Breast epithelium (tissue), 4 donors: ENCODE measurements at regions not wholly inside any gene's neighbourhood (a gene's known extent, or its start where the extent isn't known, plus 50 kb on each side); places are given as distances from the start of the nearest gene placed in this dataset.
A peak's percentile ranks its signal among the peaks of the same experiment; 100 is the strongest.

Source experiments
- DNase-seq, 2 donors: peaks; one replicate each; pipeline ENCODE4 v3.0.0-alpha.2; 2019; ENCODE audit warnings: low spot score in 2 of 2
- H3K27ac ChIP-seq, 2 donors: fragments of 200-600 bp; sonication (generic) in 1 of 2; one replicate each; pipeline ENCODE4 v1.5.1; 2016 to 2019; ENCODE audit warnings: mild to moderate bottlenecking in 1 of 2
- H3K27me3 ChIP-seq, 2 donors: fragments of 200-600 bp; sonication (generic) in 1 of 2; one replicate each; pipeline versions ENCODE4 v1.5.1 to v1.6.0; 2017 to 2019; ENCODE audit warnings: control low read depth in 1 of 2, mild to moderate bottlenecking in 1 of 2
- H3K36me3 ChIP-seq: fragments of 200-600 bp; one replicate; pipeline ENCODE4 v1.5.1; 2019
- H3K4me1 ChIP-seq, 2 donors: fragments of 200-600 bp; sonication (generic); one replicate each; pipeline ENCODE4 v1.5.1; 2016 to 2019; ENCODE audit warnings: control low read depth in 1 of 2
- H3K4me3 ChIP-seq, 3 donors: fragments of 200-600 bp; sonication (generic); 1 replicate in 2 of 3; 2 replicates in 1 of 3; pipeline ENCODE4 v1.5.1; 2016 to 2019; ENCODE audit warnings: mild to moderate bottlenecking in 3 of 3, moderate library complexity in 2 of 3
- H3K9me3 ChIP-seq, 2 donors: fragments of 200-600 bp; sonication (generic) in 1 of 2; one replicate each; pipeline ENCODE4 v1.5.1; 2016 to 2019; ENCODE audit warnings: control low read depth in 1 of 2
- CTCF ChIP-seq, 3 donors: fragments of 450-650 bp; IDR thresholded peaks; one replicate each; pipeline ENCODE4 v1.5.1; 2016 to 2017; ENCODE audit warnings: antibody characterized with exemption in 3 of 3, mild to moderate bottlenecking in 3 of 3, moderate library complexity in 3 of 3
- POLR2A ChIP-seq: fragments of 450-650 bp; IDR thresholded peaks from one replicate; pipeline ENCODE4 v1.6.1; 2016; ENCODE audit warnings: antibody characterized with exemption, mild to moderate bottlenecking, moderate library complexity
- POLR2AphosphoS5 ChIP-seq, 3 donors: sonication (generic); formaldehyde crosslinking; IDR thresholded peaks; one replicate each; pipeline ENCODE4 v1.6.1; 2017; ENCODE audit warnings: antibody characterized with exemption in 3 of 3
- intact Hi-C: fragments of 100-400 bp; cut with DNase I; formaldehyde crosslinking; loops from one replicate; pipeline ENCODE4 v1.15.1; 2023; ENCODE audit warnings: low total_unique reads

DNA sequence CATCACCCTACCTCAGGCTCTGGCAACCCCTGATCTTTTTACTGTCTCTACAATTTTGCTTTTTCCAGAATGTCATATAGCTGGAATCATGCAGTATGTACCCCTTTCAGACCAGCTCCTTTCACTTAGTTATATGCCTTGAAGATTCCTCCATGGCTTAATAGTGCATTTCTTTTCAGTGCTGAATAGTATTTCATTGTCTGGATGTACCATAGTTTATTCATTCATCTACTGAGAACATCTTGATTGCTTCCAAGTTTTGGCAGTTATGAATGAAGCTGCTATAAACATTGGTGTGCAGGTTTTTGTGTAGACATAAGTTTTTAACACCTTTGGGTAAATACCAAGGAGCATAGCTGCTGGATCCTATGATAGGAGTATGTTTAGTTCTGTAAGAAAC is 50.8 kb upstream of the ANP32A start:
- intact Hi-C loops, result no loop called here
- H3K9me3 ChIP-seq, result no peaks in the 10 kb centered on the region
- H3K4me1 ChIP-seq, result no peaks in the 10 kb centered on the region
- no peak overlapping the region for H3K4me3 ChIP-seq
- no peak for TF ChIP-seq POLR2AphosphoS5 (IDR thresholded peaks at IDR 0.05)
- TF ChIP-seq CTCF (IDR thresholded peaks at IDR 0.05), result no peak
- no peak for TF ChIP-seq POLR2A
- DNase-seq, result no peak
- no peak overlapping the region for H3K27ac ChIP-seq
- H3K36me3 ChIP-seq, result no peaks in the 10 kb centered on the region
- H3K27me3 ChIP-seq, result no peaks in the 10 kb centered on the region

DNA sequence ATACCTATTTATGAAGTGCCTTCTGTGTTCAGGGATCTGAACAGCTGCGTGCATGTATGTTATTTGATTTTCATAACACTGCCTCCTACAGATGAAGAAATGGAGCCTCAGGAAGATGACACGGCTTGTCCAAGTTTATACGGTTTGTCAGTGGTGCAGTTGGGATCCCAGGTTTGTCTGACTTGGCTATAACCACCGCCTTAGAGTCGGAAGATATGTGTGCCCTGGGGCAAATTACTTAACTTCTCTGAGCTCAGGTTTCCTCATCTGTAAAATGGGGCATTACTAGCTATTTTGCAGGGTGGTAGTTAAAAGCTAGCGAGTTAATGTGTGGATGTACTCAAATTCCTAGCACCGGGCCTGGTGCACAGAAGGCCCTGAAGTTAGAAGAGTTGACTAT is 54.1 kb upstream of the ANP32A start:
- no peak for DNase-seq
- Histone ChIP-seq H3K9me3 (no peaks in the 10 kb centered on the region), H3K27ac (no peak overlapping the region), H3K4me1 (no peaks in the 10 kb centered on the region), H3K4me3 (no peak overlapping the region), H3K27me3 (no peaks in the 10 kb centered on the region), H3K36me3 (no peaks in the 10 kb centered on the region)
- intact Hi-C loops, result no loop called here
- TF ChIP-seq CTCF (IDR thresholded peaks at IDR 0.05), result no peak
- no peak for TF ChIP-seq POLR2A
- TF ChIP-seq POLR2AphosphoS5 (IDR thresholded peaks at IDR 0.05), result no peak

GRCh38 chr15:68875377-68876116 is 54.8 kb upstream of the SPESP1 start:
- TF ChIP-seq POLR2AphosphoS5 (IDR thresholded peaks at IDR 0.05) (peak in 2 of 3 donors; percentile 18 to 64), CTCF (IDR thresholded peaks at IDR 0.05) (peak; percentile 92 to 95 (median 92)), POLR2A (no peak)
- peak overlapping the region; percentile 29 to 58 (median 40) for H3K4me3 ChIP-seq
- DNase-seq, result peak; percentile 90 to 95

DNA sequence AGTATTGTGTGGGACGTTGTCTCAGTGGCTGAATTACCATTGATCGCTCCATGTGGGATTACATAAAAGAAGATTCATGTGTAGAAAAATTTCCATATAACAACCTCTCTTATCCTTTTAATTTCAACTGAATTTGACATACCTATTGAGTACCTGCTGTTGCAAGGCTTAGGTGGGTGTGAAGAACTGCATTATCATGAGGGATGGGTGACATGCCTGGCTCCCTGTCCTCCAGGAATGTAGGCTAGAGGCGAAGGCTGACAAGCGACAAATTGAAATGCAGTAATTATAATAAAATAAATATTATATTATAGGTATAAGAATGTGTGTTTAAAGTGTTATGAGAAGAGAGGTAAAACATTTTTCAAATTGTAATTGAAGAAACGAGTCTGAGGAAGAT is 52.7 kb upstream of the SPESP1 start:
- Histone ChIP-seq H3K9me3 (no peaks in the 10 kb centered on the region), H3K4me1 (no peaks in the 10 kb centered on the region), H3K36me3 (no peaks in the 10 kb centered on the region), H3K4me3 (no peak overlapping the region), H3K27ac (no peak overlapping the region), H3K27me3 (no peaks in the 10 kb centered on the region)
- TF ChIP-seq CTCF (IDR thresholded peaks at IDR 0.05) (no peak), POLR2A (no peak), POLR2AphosphoS5 (IDR thresholded peaks at IDR 0.05) (no peak)
- no peak for DNase-seq
- intact Hi-C loops, result no loop called here

More at GRCh38 chr15:68875377-68876116, 54.8 kb upstream of the SPESP1 start:
- intact Hi-C loops, result no loop called here
- no peaks in the 10 kb centered on the region for H3K4me1 ChIP-seq
- no peaks in the 10 kb centered on the region for H3K36me3 ChIP-seq
- H3K9me3 ChIP-seq, result no peaks in the 10 kb centered on the region
- H3K27ac ChIP-seq, result no peak overlapping the region
- H3K27me3 ChIP-seq, result no peaks in the 10 kb centered on the region

DNA sequence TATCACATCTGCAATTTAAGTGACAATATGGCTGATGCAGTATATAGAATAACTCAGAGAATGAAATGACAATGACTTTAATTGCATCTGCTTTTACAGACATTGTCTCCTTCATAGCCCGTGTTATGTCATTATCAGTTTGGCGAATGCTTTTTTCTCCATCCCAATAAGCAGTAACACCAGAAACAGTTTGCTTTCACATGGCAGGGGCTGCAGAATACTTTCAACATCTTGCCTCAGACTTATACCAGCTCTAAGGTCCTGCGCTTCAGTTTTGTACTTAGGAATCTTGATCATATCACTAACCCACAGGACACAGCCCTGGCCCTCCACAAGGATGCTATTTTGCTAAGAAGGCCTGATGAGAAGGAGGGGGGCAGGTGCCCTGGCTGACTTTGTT is 49.9 kb upstream of the SPESP1 start:
- intact Hi-C loops, result no loop called here
- DNase-seq, result no peak
- H3K27ac ChIP-seq, result no peak overlapping the region
- H3K27me3 ChIP-seq, result no peaks in the 10 kb centered on the region
- no peaks in the 10 kb centered on the region for H3K9me3 ChIP-seq
- no peak overlapping the region for H3K4me3 ChIP-seq
- H3K36me3 ChIP-seq, result no peaks in the 10 kb centered on the region
- no peak for TF ChIP-seq POLR2A
- no peak for TF ChIP-seq CTCF (IDR thresholded peaks at IDR 0.05)
- no peak for TF ChIP-seq POLR2AphosphoS5 (IDR thresholded peaks at IDR 0.05)
- no peaks in the 10 kb centered on the region for H3K4me1 ChIP-seq
